ENCODE measurements at regions not wholly inside any gene's neighbourhood (a gene's known extent, or its start where the extent isn't known, plus 50 kb on each side); places are given as distances from the start of the nearest gene placed in this dataset.
"Not testable (repeated sequence)": the region's sequence is repeated elsewhere in the genome, so short reads cannot be mapped to it uniquely, and the experiment has no call there.

DNA sequence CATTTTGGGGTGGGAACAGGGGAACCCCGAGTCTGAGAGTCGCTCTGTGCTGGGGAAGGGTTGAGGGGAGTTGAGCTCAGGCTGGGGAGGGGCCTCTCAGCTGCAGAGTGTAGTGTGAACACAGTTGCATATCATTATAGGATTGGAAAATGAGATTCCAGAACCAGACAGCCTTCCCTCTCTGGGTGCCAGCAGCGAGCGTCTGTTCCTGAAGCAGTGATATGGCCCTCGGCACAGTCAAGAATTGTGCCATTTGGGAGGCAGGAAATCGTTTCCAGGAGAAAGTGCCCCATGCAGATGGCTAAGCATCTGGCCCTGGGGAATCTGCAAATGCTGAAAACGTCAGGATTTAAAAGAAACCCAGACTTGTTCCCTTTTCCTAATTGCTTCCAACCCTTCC is 70.4 kb upstream of the SFSWAP start:
- Mint-ChIP-seq H3K9me3 (no peaks in the 10 kb centered on the region), H3K4me1 (ENCODE audit: low read depth) (no peaks in the 10 kb centered on the region), H3K27me3 (peaks cover 11% of the 10 kb centered on the region), H3K27ac (no peak overlapping the region), H3K36me3 (no peaks in the 10 kb centered on the region), H3K4me3 (no peak overlapping the region)
- ChIA-PET POLR2A (no interaction called here), CTCF (no interaction called here)
- intact Hi-C loops (cut with micrococcal nuclease) = loop anchor here (5.0 kb wide), 1 partner anchor 328 kb away; no protein-coding TSS in a partner anchor
- no peak for DNase-seq

DNA sequence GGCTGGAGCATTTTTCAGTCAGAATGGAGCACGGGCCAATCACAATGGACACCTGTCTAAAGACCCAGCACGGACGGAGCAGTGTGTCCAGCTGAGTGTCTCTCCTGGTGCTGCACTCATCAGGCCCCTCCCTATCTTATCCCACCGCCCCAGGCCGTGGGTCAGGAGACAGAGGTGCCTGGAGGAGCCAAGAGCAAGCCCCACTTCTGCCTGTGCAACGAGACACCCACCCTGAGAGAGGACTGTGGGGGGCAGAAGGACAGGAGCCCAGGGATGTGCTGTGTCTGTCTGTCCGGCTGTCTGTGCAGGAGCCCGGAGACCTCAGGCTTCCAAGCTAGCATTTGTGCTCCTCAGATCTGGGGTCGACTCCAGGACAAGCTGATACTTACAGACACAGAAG is 69.6 kb upstream of the SFSWAP start:
- Mint-ChIP-seq H3K36me3 (no peaks in the 10 kb centered on the region), H3K27me3 (peaks cover 9% of the 10 kb centered on the region), H3K4me3 (no peak overlapping the region), H3K9me3 (no peaks in the 10 kb centered on the region), H3K4me1 (ENCODE audit: low read depth) (peaks cover 3% of the 10 kb centered on the region), H3K27ac (no peak overlapping the region)
- no peak for DNase-seq
- intact Hi-C loops (cut with micrococcal nuclease) = loop anchor here (5.0 kb wide), 1 partner anchor 329 kb away; no protein-coding TSS in a partner anchor
- ChIA-PET CTCF (no interaction called here), POLR2A (no interaction called here)

DNA sequence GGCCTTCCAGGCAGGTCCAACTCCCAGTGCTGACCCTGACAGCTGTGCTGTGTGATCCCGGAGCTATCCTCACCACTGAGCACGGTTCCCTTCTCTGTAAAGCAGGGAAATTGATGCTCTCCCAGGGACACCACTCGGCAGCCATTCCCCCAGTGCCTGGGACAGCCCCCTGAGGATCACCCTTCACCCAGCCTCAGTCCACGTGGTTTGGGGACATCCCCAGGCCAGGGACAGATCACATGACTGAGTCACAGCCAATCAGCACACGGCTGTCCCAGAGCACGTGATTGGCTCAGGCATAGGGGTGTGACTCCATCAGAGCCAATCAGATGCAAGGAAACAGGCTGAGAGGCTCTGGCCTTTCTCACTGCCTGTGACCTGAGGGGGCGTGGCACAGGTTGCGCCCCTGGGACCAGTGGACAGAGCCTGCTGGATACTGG is 68.8 kb upstream of the SFSWAP start:
- Mint-ChIP-seq H3K4me3 (no peak overlapping the region), H3K9me3 (no peaks in the 10 kb centered on the region), H3K27me3 (peaks cover 9% of the 10 kb centered on the region), H3K36me3 (no peaks in the 10 kb centered on the region), H3K4me1 (ENCODE audit: low read depth) (peaks cover 3% of the 10 kb centered on the region), H3K27ac (no peak overlapping the region)
- DNase-seq = peak; percentile 35
- intact Hi-C loops (cut with micrococcal nuclease) = loop anchor here (5.0 kb wide), 1 partner anchor 330 kb away; no protein-coding TSS in a partner anchor
- POLR2A ChIA-PET = no interaction called here
- CTCF ChIA-PET = no interaction called here

DNA sequence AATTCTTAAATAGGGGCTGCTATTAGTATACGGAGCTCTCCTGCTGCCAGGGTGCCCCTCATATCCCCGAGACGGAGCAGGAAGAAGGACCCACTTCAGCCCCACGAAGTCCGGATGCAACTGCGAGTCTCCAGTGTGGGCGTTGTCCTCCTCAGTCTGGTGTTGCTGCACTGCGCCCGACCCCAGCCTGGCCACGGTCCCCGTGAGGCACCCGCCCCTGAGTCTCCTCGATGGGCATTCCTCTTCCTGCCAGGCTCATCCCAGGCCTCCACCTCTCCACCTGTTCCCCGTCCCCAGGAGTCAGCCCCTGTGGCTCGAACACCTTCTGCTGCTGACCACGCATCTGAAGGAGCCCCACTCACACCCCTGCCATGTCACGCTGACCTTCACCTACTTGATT is 68.1 kb upstream of the SFSWAP start:
- no peaks in the 10 kb centered on the region for H3K9me3 Mint-ChIP-seq
- H3K27ac Mint-ChIP-seq = no peak overlapping the region
- peaks cover 12% of the 10 kb centered on the region for H3K27me3 Mint-ChIP-seq
- H3K4me3 Mint-ChIP-seq = no peak overlapping the region
- POLR2A ChIA-PET = no interaction called here
- intact Hi-C loops (cut with micrococcal nuclease) = loop anchor here (5.0 kb wide), 1 partner anchor 330 kb away; no protein-coding TSS in a partner anchor
- H3K36me3 Mint-ChIP-seq = no peaks in the 10 kb centered on the region
- no peak for DNase-seq
- H3K4me1 Mint-ChIP-seq (ENCODE audit: low read depth) = peaks cover 3% of the 10 kb centered on the region
- CTCF ChIA-PET = no interaction called here

DNA sequence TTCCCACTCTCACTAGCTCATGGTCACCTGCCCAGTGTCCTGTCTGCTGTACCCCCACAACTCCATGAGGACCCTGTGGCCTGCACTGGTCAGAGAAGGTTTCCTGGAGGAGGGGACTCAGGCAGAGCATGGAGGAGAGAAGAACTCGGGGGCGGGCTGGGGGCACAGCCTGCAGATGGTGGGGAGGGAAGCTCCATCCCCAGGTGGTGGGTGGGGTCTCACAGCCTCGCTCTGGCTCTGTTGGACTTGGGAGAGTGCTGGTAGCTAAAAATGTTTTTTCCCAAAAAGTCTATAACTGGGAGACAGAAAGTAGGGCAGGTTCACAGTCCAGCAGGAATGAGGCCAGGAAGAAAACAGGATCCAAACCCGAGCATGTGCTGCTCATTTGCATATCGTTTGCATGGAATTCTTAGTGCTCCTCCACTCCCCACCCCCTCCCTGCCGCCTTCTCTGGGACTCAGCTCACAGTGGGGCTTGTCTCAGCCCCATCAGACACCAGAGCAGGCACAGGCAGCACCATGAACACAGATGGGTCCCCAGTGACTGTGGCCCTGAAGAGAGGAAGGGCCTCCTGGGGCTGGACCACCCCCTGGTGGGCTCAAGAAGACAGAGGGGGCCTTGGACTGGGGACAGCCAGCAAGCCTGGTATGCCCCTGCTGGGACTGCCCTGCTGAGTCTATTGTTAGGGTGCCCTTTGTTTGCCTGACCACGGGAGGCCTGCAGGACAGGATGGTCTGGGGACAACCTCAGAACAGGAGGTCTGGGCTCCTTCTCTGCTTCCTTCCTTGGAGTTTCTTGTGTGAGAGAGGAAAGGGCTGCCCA is 67.0 kb upstream of the SFSWAP start:
- no peak overlapping the region for H3K4me3 Mint-ChIP-seq
- no peaks in the 10 kb centered on the region for H3K36me3 Mint-ChIP-seq
- DNase-seq = no peak
- ChIA-PET POLR2A (no interaction called here), CTCF (no interaction called here)
- peaks cover 3% of the 10 kb centered on the region for H3K4me1 Mint-ChIP-seq (ENCODE audit: low read depth)
- H3K27ac Mint-ChIP-seq = no peak overlapping the region
- H3K27me3 Mint-ChIP-seq = peaks cover 8% of the 10 kb centered on the region
- intact Hi-C loops (cut with micrococcal nuclease) = loop anchor here (5.0 kb wide), 1 partner anchor 332 kb away; no protein-coding TSS in a partner anchor
- no peaks in the 10 kb centered on the region for H3K9me3 Mint-ChIP-seq

DNA sequence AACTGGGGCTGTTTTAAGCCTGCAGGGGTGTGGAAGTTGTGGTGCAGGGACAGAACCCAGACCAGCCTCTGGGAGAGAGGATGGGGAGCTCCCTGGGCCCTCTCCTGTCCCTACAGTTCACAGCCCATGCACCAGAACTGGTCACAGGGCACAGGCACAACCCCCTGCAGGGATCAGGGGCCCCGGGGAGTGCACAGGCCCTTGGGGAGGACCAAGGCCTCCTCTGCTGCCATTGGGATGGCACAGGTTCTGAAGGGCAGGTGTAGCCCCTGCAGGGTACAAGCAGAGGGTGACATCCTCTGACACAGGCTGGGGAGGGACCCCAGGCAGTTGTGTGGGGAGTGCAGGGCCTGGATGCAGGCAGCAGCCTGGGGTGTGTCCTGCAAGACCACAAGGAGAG is 66.4 kb upstream of the SFSWAP start:
- peaks cover 8% of the 10 kb centered on the region for H3K27me3 Mint-ChIP-seq
- H3K4me1 Mint-ChIP-seq (ENCODE audit: low read depth) = peaks cover 3% of the 10 kb centered on the region
- CTCF ChIA-PET = no interaction called here
- intact Hi-C loops (cut with micrococcal nuclease) = loop anchor here (5.0 kb wide), 1 partner anchor 332 kb away; no protein-coding TSS in a partner anchor
- H3K36me3 Mint-ChIP-seq = no peaks in the 10 kb centered on the region
- POLR2A ChIA-PET = no interaction called here
- no peak for DNase-seq
- H3K27ac Mint-ChIP-seq = no peak overlapping the region
- no peaks in the 10 kb centered on the region for H3K9me3 Mint-ChIP-seq
- no peak overlapping the region for H3K4me3 Mint-ChIP-seq

DNA sequence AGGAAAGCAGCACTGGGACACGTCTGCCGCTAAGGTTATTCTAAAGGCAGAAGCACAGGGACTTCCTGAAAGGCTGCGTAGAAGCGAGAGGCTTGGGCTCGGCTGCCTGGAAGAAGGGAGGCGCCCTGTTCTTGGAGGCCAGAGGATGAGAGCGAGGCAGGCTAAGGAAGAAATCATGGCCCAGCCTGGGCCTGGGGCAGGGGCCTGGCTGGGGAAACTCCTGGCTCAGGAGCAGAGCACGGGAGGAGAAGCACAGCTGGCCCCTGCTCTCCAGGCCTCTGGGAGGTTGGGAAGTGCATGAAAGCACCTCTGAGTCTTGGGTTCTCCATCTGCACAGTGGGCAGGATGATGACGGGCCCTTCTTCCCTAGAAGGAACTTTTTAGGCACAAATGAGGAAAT is 66.0 kb upstream of the SFSWAP start:
- intact Hi-C loops (cut with micrococcal nuclease) = loop anchor here (5.0 kb wide), 1 partner anchor 333 kb away; no protein-coding TSS in a partner anchor
- CTCF ChIA-PET; DNase-seq; H3K4me1 Mint-ChIP-seq (ENCODE audit: low read depth); POLR2A ChIA-PET; H3K9me3 Mint-ChIP-seq; H3K27me3 Mint-ChIP-seq; H3K4me3 Mint-ChIP-seq; H3K27ac Mint-ChIP-seq; H3K36me3 Mint-ChIP-seq: not testable (repeated sequence)

DNA sequence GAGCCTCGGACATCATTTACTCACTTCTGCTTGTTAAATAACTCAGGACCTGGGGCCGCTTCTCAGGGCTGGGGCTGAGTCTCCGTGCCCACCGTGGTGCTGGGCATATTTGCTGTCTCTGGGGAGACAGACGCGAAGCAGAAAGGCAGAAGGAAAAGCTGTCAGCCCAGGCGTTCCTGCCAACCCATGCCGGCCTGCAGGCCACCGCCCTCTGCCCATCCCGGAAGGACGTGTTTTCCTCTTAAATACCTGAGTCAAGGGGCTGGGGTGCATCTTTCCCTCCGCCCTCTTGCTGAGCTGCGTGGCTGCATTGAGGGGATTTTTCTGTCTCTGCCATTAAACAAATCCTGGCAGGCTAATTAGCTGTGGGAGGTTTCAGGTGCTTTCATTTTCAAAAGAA is 65.3 kb upstream of the SFSWAP start:
- POLR2A ChIA-PET; DNase-seq; intact Hi-C loops (cut with micrococcal nuclease); H3K36me3 Mint-ChIP-seq; CTCF ChIA-PET; H3K27me3 Mint-ChIP-seq; H3K27ac Mint-ChIP-seq; H3K4me1 Mint-ChIP-seq (ENCODE audit: low read depth); H3K9me3 Mint-ChIP-seq; H3K4me3 Mint-ChIP-seq: not testable (repeated sequence)

DNA sequence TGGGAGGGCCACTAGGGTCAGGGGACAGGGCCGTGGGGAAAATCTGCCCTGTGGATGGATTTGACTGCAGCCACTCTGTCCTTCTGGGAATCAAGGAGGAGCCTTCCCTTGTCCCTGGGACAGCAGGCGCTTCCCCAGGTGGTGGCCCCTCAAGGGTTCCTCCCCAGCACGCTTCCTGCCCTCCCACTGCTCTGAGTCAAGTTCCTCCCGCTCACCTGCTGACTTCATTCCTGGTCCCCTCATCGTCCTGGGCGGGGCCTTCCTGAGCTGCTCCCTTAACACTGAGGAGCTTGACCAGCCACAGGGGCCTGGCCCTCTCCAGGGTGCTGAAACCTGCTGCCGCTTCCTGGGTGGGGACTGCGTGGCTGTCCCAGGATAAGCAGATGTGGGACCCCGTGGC is 64.4 kb upstream of the SFSWAP start:
- CTCF ChIA-PET; H3K27ac Mint-ChIP-seq; H3K9me3 Mint-ChIP-seq; DNase-seq; H3K27me3 Mint-ChIP-seq; H3K4me1 Mint-ChIP-seq (ENCODE audit: low read depth); POLR2A ChIA-PET; H3K4me3 Mint-ChIP-seq; H3K36me3 Mint-ChIP-seq; intact Hi-C loops (cut with micrococcal nuclease): not testable (repeated sequence)

DNA sequence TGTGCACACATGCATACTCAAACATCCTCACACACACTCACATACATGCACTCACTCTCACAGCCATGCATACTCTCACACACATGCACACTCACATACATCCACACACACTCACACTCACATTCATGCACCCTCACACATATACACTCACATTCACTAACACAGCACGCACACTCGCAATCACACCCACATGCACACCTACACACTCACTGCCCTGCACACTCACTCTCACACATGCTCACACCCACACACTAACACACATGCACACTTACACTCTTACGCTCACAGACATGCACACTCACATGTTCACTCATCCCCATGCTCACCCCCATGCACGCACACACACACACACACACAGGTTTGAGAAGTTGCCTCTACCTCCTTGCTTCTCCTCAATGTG is 63.2 kb upstream of the SFSWAP start:
- ChIA-PET CTCF (no interaction called here), POLR2A (no interaction called here)
- no peak overlapping the region for H3K4me3 Mint-ChIP-seq
- H3K27ac Mint-ChIP-seq = no peak overlapping the region
- H3K27me3 Mint-ChIP-seq = peaks cover 8% of the 10 kb centered on the region
- intact Hi-C loops (cut with micrococcal nuclease) = no loop called here
- H3K4me1 Mint-ChIP-seq (ENCODE audit: low read depth) = peaks cover 3% of the 10 kb centered on the region
- no peaks in the 10 kb centered on the region for H3K36me3 Mint-ChIP-seq
- H3K9me3 Mint-ChIP-seq = no peaks in the 10 kb centered on the region
- DNase-seq = no peak

DNA sequence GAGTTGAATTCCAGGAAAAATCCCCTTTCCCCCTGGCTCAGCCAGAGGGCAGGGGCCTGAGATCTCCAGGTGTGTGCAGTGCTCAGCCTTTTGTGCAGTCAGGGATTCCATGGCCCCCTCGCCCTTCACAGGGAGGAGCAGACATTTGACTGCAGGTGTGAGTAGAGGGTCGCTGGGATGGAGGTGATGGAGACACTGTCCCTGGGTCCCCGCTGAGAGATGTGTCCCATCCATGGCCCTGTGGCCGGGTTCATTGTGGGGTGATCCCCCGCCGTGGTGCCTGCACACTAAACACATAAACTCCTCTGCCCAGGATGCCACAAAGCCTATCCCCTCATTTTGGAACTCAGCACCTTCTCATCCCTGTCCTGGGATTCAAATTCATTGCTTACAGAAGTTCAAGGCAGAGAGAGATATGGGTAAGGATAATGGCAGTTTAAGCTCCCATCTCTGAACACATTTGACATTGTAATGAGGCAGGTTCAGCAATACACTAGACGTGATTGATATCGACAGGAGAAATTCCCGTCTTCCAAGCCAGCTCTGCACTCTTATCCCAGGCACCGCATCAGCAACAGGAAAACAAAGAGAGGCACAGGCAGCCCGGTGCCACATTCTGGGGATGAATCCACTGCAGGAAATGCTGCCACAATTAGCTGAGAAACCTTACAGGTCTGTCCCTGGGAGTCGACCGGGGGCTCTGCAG is 55.3 kb upstream of the SFSWAP start:
- intact Hi-C loops (cut with micrococcal nuclease); DNase-seq; H3K4me1 Mint-ChIP-seq (ENCODE audit: low read depth); H3K9me3 Mint-ChIP-seq; H3K27ac Mint-ChIP-seq; H3K4me3 Mint-ChIP-seq; H3K27me3 Mint-ChIP-seq; H3K36me3 Mint-ChIP-seq; CTCF ChIA-PET; POLR2A ChIA-PET: not testable (repeated sequence)

DNA sequence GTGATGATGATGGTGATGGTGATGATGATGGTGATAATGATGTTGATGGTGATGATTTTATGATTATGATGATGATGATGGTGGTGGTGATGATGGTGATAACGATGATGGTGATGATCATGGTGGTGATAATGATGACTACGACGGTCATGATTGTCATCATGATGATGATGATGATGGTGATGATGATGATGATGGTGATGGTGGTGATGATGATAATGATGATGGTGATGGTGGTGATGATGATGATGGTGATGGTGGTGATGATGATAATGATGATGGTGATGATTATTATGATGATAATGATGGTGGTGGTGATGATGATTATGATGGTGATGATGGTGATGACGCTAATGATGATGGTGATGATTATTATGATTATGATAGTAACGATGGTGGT is 54.1 kb upstream of the SFSWAP start:
- H3K27me3 Mint-ChIP-seq; DNase-seq; H3K4me1 Mint-ChIP-seq (ENCODE audit: low read depth); CTCF ChIA-PET; POLR2A ChIA-PET; H3K36me3 Mint-ChIP-seq; H3K9me3 Mint-ChIP-seq; H3K4me3 Mint-ChIP-seq; H3K27ac Mint-ChIP-seq; intact Hi-C loops (cut with micrococcal nuclease): not testable (repeated sequence)

DNA sequence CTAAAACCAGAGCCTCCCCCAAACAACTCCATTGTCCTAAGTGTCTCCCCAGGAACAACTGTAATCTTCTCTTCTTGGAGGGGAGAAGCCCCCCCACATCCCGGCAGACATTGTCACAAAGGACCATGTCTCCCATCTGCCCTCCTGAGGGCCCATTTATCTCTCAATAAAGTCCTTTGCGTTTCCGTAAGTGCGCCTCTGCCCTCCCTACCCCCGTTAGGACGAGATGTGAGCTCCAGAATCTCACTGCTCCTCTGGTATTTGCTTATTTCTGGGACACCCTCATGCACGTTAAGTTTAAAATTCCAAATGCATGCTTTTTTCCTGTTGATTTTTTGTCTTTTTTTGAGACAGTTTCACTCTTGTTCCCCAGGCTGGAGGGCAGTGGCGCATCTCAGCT is 52.3 kb upstream of the SFSWAP start:
- DNase-seq; CTCF ChIA-PET; H3K36me3 Mint-ChIP-seq; H3K9me3 Mint-ChIP-seq; POLR2A ChIA-PET; H3K27ac Mint-ChIP-seq; intact Hi-C loops (cut with micrococcal nuclease); H3K4me3 Mint-ChIP-seq; H3K4me1 Mint-ChIP-seq (ENCODE audit: low read depth): not testable (repeated sequence)
- peaks cover 10% of the 10 kb centered on the region for H3K27me3 Mint-ChIP-seq
